Choroid plexus epithelial cell (primary cell): ENCODE measurements at regions not wholly inside any gene's neighbourhood (a gene's known extent, or its start where the extent isn't known, plus 50 kb on each side); places are given as distances from the start of the nearest gene placed in this dataset.

ENCODE experiments used
- DNase-seq: peaks from one replicate; pipeline ENCODE4 v3.0.0-alpha.2; 2010; ENCODE audit warnings: low read depth
- H3K4me3 ChIP-seq: 2 replicates; pipeline ENCODE4 v1.5.1; 2011; ENCODE audit warnings: low read depth, mild to moderate bottlenecking, control low read depth, low read length, moderate library complexity
- TF ChIP-seq, protein P1 (sequence below): conservative IDR thresholded peaks from 2 replicates; pipeline ENCODE4 v1.5.1; 2011; ENCODE audit warnings: low read depth, mild to moderate bottlenecking, control low read depth, inconsistent platforms, low read length, moderate library complexity

DNA sequence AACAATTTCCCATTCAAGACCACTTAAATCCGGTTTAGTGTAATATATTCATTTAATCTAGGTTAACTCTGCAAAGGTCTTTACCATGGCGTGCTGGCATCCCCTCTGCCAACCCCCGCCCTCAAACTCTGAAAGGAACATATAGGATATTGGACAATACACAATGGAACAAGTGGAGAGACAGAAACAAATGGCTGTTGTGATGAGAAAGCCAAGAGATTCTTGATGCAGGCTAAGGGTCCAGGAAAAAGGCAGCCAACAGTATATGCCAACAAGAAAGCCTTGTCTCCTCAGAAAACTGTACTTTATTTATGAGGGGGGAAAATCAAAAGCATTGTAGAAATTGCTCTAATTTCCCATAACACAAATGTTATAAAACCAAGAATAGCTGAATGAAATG, 407.3 kb upstream of the SGCG start:
- no peak for DNase-seq
- TF ChIP-seq, protein P1, sequence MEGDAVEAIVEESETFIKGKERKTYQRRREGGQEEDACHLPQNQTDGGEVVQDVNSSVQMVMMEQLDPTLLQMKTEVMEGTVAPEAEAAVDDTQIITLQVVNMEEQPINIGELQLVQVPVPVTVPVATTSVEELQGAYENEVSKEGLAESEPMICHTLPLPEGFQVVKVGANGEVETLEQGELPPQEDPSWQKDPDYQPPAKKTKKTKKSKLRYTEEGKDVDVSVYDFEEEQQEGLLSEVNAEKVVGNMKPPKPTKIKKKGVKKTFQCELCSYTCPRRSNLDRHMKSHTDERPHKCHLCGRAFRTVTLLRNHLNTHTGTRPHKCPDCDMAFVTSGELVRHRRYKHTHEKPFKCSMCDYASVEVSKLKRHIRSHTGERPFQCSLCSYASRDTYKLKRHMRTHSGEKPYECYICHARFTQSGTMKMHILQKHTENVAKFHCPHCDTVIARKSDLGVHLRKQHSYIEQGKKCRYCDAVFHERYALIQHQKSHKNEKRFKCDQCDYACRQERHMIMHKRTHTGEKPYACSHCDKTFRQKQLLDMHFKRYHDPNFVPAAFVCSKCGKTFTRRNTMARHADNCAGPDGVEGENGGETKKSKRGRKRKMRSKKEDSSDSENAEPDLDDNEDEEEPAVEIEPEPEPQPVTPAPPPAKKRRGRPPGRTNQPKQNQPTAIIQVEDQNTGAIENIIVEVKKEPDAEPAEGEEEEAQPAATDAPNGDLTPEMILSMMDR, result no peak
- no peak overlapping the region for H3K4me3 ChIP-seq

DNA sequence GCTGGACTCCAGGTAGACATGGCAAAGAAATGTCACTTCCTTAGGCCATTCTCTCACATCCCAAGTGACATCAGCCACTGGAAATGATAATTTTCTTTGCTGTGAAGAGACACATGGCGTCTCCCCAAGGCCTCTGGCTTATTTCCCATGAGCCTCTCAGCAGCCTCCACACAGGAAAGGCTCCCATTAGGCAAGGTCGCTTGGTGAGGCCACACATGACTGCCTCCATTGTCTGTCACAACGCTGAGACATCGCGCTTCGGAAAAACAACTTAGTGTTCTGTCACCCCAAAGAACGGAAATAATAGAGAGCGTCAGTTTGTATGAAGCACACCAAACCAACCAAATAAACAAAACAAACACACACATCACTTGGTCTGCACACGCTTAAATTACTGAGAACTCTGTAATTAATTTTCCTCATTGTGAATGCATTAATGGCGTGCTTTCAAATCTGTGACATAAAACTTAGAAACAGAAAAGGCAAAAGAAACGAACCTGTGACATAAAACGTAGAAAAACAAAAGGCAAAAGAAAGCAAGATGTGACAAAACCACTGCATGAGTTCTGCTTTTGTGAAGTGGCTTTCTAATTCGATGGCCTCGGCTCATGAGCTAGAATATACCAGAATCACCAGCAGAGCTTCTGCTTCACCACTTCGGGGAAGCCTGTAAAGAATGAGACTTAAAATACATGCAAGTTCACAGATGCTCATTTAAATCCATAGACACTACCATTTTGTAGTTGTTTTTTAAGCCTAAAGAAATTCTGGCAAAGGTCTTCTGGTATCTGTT, 404.2 kb upstream of the SGCG start:
- H3K4me3 ChIP-seq, result no peak overlapping the region
- DNase-seq, result no peak
- TF ChIP-seq, protein P1, result no peak

DNA sequence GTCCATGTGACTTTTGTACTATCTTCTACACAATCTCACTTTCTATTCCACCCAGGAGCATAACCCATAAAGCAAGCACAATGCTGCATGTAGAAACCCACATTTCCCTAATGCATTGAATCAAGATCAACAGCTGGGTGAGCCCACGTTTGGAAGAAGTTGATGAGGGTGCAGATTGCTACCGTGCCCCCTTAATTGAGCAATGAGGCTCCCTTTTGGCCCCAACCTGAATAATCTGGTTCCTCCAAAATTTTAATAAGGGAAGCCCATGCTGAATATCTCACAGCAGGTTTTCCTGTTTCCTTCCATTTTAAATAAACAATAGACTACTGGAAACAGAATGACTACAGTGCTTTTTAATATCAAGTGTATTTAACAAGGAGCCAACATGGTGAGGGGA, 403.6 kb upstream of the SGCG start:
- TF ChIP-seq, protein P1, result no peak
- no peak for DNase-seq
- H3K4me3 ChIP-seq, result no peak overlapping the region

DNA sequence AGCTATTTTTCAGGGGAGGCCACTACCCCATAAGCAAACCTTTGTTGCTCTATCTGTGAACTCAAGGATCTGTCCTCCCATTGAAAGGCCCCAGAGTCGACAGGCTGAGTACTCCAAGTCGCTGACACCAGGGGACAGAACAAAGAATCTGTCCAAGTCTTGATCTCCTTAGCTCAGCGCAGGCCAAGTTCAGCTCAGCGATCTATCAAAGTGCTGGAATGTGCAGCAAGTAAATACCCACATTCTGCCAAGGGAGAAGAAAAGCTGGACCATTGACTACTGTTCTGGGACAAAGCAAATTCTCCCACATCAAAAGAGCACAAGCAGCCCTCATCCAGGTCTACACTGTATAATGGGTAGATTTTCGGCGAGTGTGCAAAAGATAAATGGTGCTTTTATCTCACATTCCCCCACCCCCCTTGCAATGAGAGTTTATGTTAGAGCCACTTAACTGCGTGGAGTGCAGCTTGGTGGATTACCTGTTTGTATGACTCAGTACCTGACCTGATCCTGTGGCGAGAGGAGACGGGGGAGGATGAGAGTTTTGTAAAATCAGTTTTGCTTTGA, 391.7 kb upstream of the SGCG start:
- TF ChIP-seq, protein P1, result no peak
- DNase-seq, result no peak
- no peak overlapping the region for H3K4me3 ChIP-seq

DNA sequence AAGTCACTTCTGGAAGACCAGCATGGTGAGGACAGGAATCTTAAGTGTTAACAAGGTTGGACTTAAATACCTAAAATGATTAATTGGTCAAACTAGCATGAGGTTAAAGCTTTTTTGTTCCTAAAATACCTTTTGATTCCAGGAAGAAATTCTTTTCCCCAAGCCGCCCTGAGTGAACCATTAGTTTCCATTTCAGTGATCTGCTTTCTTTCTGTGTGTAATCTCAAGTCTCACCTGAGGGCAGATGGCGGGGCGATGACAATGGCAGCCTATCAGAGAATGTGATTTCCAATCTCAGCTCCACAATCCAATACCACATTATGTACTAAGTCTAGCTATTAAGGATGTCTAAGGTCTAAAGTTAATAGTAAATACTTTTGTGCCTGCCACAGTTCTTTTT, 390.9 kb upstream of the SGCG start:
- DNase-seq, result no peak
- TF ChIP-seq, protein P1, result no peak
- no peak overlapping the region for H3K4me3 ChIP-seq

DNA sequence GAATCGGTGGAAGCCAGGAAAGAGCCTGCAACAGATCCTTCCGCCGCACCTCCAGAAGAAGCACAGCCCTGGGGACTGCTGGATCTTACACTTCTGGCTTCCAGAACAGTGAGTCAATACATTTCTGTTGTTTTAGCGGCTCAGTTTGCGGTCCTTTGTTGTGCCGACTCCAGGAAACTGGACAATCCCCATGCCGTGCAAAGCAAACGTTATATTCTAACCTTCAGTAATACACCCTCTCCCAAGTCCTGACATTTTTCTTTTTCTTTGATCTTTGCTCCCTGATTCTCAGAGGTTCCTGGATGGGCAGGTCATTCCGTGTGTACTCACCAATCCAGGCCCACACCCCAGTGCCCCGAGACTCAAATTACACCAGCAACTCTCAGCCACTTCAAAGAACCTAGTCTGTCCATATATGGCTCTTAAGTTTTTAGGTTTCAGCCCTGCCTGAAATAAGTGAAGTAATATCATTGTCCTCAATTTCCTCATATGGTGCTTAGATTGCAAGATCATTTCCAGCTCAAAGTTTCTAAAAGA, 387.1 kb upstream of the SGCG start:
- H3K4me3 ChIP-seq, result no peak overlapping the region
- DNase-seq, result peak; percentile 2
- TF ChIP-seq, protein P1, result no peak
